ENCODE measurements at regions not wholly inside any gene's neighbourhood (a gene's known extent, or its start where the extent isn't known, plus 50 kb on each side); places are given as distances from the start of the nearest gene placed in this dataset.

DNA sequence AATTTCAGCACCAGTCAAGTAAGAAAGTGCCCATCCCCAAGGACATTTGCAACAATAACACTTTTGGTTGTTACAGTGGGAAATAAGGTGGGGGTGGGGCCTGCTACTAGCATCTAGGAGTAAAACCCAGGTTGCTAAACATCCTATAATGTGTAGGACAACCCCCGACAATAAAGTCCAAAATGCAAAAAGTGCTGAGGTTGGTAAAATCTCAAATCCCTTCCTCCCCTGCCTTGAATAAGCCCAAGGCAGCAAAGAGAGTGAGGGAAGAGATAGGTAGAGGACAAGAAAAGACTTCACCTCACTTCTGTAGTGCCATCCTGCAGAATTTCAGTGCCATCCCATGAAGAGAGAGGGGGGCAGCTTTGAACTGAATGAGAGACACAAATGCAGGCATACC is 117.5 kb upstream of the NIPBL start:
- TF ChIP-seq, protein P1, sequence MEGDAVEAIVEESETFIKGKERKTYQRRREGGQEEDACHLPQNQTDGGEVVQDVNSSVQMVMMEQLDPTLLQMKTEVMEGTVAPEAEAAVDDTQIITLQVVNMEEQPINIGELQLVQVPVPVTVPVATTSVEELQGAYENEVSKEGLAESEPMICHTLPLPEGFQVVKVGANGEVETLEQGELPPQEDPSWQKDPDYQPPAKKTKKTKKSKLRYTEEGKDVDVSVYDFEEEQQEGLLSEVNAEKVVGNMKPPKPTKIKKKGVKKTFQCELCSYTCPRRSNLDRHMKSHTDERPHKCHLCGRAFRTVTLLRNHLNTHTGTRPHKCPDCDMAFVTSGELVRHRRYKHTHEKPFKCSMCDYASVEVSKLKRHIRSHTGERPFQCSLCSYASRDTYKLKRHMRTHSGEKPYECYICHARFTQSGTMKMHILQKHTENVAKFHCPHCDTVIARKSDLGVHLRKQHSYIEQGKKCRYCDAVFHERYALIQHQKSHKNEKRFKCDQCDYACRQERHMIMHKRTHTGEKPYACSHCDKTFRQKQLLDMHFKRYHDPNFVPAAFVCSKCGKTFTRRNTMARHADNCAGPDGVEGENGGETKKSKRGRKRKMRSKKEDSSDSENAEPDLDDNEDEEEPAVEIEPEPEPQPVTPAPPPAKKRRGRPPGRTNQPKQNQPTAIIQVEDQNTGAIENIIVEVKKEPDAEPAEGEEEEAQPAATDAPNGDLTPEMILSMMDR (IDR thresholded peaks at IDR 0.05), result no peak
- no peak for TF ChIP-seq ZFX (IDR thresholded peaks at IDR 0.05; ENCODE audit: borderline replicate concordance)
